Gastrocnemius medialis (tissue), 4 donors: ENCODE measurements at regions not wholly inside any gene's neighbourhood (a gene's known extent, or its start where the extent isn't known, plus 50 kb on each side); places are given as distances from the start of the nearest gene placed in this dataset.

ENCODE experiments used
- ATAC-seq, 2 donors: fragments of 150-250 bp; one replicate each; pipeline ENCODE4 v1.9.1; 2016
- DNase-seq, 2 donors: peaks; one replicate each; pipeline ENCODE4 v3.0.0-alpha.2; 2019
- H3K27ac ChIP-seq, 4 donors: fragments of 200-600 bp; sonication (generic); 1 replicate in 1 of 4; 2 replicates in 3 of 4; pipeline ENCODE4 v1.5.1; 2016 to 2018; ENCODE audit warnings: mild to moderate bottlenecking in 2 of 4, moderate library complexity in 1 of 4
- H3K27me3 ChIP-seq, 3 donors: fragments of 200-600 bp; sonication (generic) in 2 of 3; 1 replicate in 1 of 3; 2 replicates in 2 of 3; pipeline versions ENCODE4 v1.5.1 to v1.6.0; 2016 to 2019; ENCODE audit warnings: mild to moderate bottlenecking in 1 of 3, moderate library complexity in 1 of 3
- H3K36me3 ChIP-seq, 2 donors: fragments of 200-600 bp; sonication (generic) in 1 of 2; one replicate each; pipeline ENCODE4 v1.5.1; 2017 to 2018
- H3K4me1 ChIP-seq, 2 donors: fragments of 200-600 bp; sonication (generic) in 1 of 2; one replicate each; pipeline ENCODE4 v1.5.1; 2016 to 2017; ENCODE audit warnings: mild to moderate bottlenecking in 2 of 2
- H3K4me3 ChIP-seq, 4 donors: fragments of 200-600 bp; sonication (generic) in 3 of 4; 1 replicate in 1 of 4; 2 replicates in 3 of 4; pipeline ENCODE4 v1.5.1; 2016 to 2019; ENCODE audit warnings: mild to moderate bottlenecking in 2 of 4
- H3K9me3 ChIP-seq, 3 donors: fragments of 200-600 bp; sonication (generic) in 2 of 3; 1 replicate in 1 of 3; 2 replicates in 2 of 3; pipeline ENCODE4 v1.5.1; 2016 to 2019
- POLR2A ChIP-seq, 2 donors: fragments of 450-650 bp; IDR thresholded peaks; one replicate each; pipeline ENCODE4 v1.6.1; 2017; ENCODE audit warnings: antibody characterized with exemption in 2 of 2, mild to moderate bottlenecking in 2 of 2, moderate library complexity in 2 of 2
- in situ Hi-C, 4 donors: fragments of 200-750 bp; cut with MboI; loops; one replicate each; pipeline versions ENCODE4 v1.15.0 to v1.8.0; 2017; ENCODE audit warnings: low sequenced_read_pairs in 4 of 4
- intact Hi-C: fragments of 100-400 bp; cut with DNase I; formaldehyde crosslinking; loops from one replicate; pipeline ENCODE4 v1.15.1; 2023; ENCODE audit warnings: low total_unique reads
- TF ChIP-seq, protein P1 (sequence below), 5 experiments: fragments of 450-650 bp in 3 of 5; fragments of 200-600 bp in 2 of 5; sonication (generic) in 2 of 5; IDR thresholded peaks in 4 of 5; conservative IDR thresholded peaks in 1 of 5; 1 replicate in 4 of 5; 2 replicates in 1 of 5; pipeline ENCODE4 v1.5.1; 2016 to 2019; ENCODE audit warnings: antibody characterized with exemption in 5 of 5, mild to moderate bottlenecking in 3 of 5, moderate library complexity in 3 of 5

DNA sequence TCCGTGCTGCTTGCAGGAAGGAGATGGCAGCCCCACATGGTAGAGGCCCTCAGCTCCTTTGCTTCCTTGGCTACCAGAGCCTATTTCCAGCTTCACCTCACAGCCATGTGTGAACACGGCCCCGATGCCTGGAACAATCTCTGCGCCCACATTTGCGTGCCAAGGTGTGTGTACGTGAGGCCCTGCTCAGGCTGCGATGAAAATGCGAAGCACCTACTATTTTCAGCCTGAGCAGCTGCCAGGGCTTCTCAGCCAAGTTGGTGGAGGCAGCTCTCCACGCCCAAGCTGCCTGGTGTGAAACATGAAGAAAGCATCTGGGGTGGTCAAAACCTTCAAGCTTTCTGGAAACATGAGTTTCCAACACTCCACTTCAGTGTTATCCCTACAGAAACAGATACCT is 177.8 kb upstream of the EGLN3 start:
- peak; percentile 44 to 70 for DNase-seq
- TF ChIP-seq, protein P1, sequence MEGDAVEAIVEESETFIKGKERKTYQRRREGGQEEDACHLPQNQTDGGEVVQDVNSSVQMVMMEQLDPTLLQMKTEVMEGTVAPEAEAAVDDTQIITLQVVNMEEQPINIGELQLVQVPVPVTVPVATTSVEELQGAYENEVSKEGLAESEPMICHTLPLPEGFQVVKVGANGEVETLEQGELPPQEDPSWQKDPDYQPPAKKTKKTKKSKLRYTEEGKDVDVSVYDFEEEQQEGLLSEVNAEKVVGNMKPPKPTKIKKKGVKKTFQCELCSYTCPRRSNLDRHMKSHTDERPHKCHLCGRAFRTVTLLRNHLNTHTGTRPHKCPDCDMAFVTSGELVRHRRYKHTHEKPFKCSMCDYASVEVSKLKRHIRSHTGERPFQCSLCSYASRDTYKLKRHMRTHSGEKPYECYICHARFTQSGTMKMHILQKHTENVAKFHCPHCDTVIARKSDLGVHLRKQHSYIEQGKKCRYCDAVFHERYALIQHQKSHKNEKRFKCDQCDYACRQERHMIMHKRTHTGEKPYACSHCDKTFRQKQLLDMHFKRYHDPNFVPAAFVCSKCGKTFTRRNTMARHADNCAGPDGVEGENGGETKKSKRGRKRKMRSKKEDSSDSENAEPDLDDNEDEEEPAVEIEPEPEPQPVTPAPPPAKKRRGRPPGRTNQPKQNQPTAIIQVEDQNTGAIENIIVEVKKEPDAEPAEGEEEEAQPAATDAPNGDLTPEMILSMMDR (IDR thresholded peaks at IDR 0.05 in 4 of 5, conservative IDR thresholded peaks at IDR 0.05 in 1 of 5): no peak
- no peak for TF ChIP-seq POLR2A (IDR thresholded peaks at IDR 0.05)
- in situ Hi-C loops (no loop called here), intact Hi-C loops (no loop called here)
- ATAC-seq: peak; percentile 25 to 29
- Histone ChIP-seq H3K4me1 (peaks cover 35 to 40% of the 10 kb centered on the region in 2 donors), H3K27ac (peak overlapping the region; percentile 89 to 93 (median 92)), H3K36me3 (no peaks in the 10 kb centered on the region), H3K9me3 (no peaks in the 10 kb centered on the region), H3K4me3 (no peak overlapping the region), H3K27me3 (no peaks in the 10 kb centered on the region)

- DNase-seq (no peak), ATAC-seq (no peak)
- in situ Hi-C loops (no loop called here), intact Hi-C loops (no loop called here)
- Histone ChIP-seq H3K27ac (no peak overlapping the region), H3K36me3 (no peaks in the 10 kb centered on the region), H3K27me3 (no peaks in the 10 kb centered on the region), H3K4me1 (peaks cover 35 to 37% of the 10 kb centered on the region in 2 donors), H3K9me3 (no peaks in the 10 kb centered on the region), H3K4me3 (no peak overlapping the region)
- TF ChIP-seq, protein P1 (IDR thresholded peaks at IDR 0.05 in 4 of 5, conservative IDR thresholded peaks at IDR 0.05 in 1 of 5): no peak
- TF ChIP-seq POLR2A (IDR thresholded peaks at IDR 0.05): no peak
These were observed 175.7 kb upstream of the EGLN3 start for GRCh38 chr14:34126586-34126985.

DNA sequence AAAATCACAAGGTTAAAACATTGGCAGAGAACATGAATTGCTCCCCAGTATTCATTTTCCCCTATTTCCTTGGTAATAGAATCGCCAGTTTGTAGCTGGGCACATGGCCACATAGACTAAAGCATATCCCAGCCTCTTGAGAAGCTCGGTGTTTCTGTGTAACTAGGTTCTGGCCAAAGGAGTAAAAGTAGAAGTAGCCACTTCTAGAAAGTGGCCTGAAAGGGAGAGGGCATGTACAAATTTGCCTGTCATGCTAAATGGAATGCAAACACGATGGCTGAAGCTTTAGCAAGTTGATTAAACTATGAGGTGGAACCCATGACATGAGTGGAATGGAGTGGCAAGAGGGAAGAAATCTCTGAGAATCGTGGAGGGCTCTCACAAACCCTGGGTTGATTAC is 173.7 kb upstream of the EGLN3 start:
- DNase-seq (no peak), ATAC-seq (no peak)
- H3K27ac ChIP-seq: no peak overlapping the region
- peaks cover 19 to 20% of the 10 kb centered on the region in 2 donors for H3K4me1 ChIP-seq
- TF ChIP-seq, protein P1 (IDR thresholded peaks at IDR 0.05 in 4 of 5, conservative IDR thresholded peaks at IDR 0.05 in 1 of 5): no peak
- H3K4me3 ChIP-seq: no peak overlapping the region
- H3K9me3 ChIP-seq: no peaks in the 10 kb centered on the region
- in situ Hi-C loops (no loop called here), intact Hi-C loops (no loop called here)
- H3K27me3 ChIP-seq: no peaks in the 10 kb centered on the region
- no peaks in the 10 kb centered on the region for H3K36me3 ChIP-seq

DNA sequence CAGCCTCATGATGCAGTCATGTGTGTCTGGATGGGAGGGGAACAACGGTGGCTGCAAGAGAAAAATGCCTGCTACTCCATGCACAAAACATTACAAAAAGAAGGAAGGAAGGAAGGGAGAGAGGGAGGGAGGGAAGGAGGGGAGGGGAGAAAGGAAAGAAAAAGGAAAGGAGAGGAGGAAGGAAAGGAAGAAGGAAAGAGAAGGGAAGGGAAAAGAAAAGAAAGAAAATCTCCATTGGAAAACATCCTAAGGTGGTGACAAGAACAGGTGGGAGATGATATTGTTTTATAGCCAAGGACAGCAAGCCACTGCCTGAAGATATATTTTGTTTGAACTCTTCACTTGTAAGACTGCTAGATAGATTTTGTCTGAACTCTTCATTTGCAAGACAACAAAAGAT is 171.8 kb upstream of the EGLN3 start:
- TF ChIP-seq POLR2A (IDR thresholded peaks at IDR 0.05): no peak
- TF ChIP-seq, protein P1 (IDR thresholded peaks at IDR 0.05 in 4 of 5, conservative IDR thresholded peaks at IDR 0.05 in 1 of 5): no peak
- Histone ChIP-seq H3K9me3 (no peaks in the 10 kb centered on the region), H3K4me1 (peaks cover 0 to 1% of the 10 kb centered on the region in 2 donors), H3K36me3 (no peaks in the 10 kb centered on the region), H3K27ac (no peak overlapping the region), H3K27me3 (no peaks in the 10 kb centered on the region), H3K4me3 (no peak overlapping the region)
- ATAC-seq: no peak
- no peak for DNase-seq
- intact Hi-C loops (no loop called here), in situ Hi-C loops (no loop called here)

DNA sequence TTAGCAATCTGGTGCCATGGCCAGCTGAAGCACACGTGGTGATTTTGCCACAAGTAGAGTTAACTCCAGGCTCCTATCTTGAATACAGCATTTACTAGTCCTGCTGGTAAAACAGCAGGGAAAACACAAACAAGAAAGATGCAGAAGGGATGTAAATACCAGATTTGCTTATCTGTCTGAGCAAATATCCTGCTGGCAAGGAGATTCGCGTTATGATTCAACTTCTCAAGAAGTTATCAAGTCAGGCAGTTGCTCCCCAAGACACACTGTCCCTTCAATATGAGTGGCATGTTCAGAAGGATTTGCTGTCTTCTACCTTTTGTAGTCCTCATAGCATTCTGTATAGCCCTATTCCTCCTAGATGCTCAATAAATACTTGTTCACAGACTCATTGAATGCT is 171.2 kb upstream of the EGLN3 start:
- no peak for TF ChIP-seq POLR2A (IDR thresholded peaks at IDR 0.05)
- TF ChIP-seq, protein P1 (IDR thresholded peaks at IDR 0.05 in 4 of 5, conservative IDR thresholded peaks at IDR 0.05 in 1 of 5): no peak
- intact Hi-C loops (no loop called here), in situ Hi-C loops (no loop called here)
- H3K27ac ChIP-seq: no peak overlapping the region
- no peaks in the 10 kb centered on the region for H3K4me1 ChIP-seq
- no peaks in the 10 kb centered on the region for H3K9me3 ChIP-seq
- no peaks in the 10 kb centered on the region for H3K27me3 ChIP-seq
- H3K4me3 ChIP-seq: no peak overlapping the region
- ATAC-seq (no peak), DNase-seq (no peak)
- no peaks in the 10 kb centered on the region for H3K36me3 ChIP-seq
